Panc1 (cell line): ENCODE measurements at regions not wholly inside any gene's neighbourhood (a gene's known extent, or its start where the extent isn't known, plus 50 kb on each side); places are given as distances from the start of the nearest gene placed in this dataset.

ENCODE experiments used
- ATAC-seq: fragments of 200-7000 bp; cut with Tn5 transposase; 2 replicates; pipeline ENCODE4 v1.9.1; 2020; ENCODE audit warnings: mild to moderate bottlenecking, moderate library complexity
- BruUV-seq: library from RNA; stranded (reverse); fragments of 400-500 nt; replicated peaks from 2 replicates; lab custom pipeline; 2021; lab: Mats Ljungman, UMichigan
- CTCF ChIA-PET: fragments of 300-600 bp; sonication (Branson Sonifier 250); formaldehyde crosslinking; loops from one replicate; lab custom pipeline; 2022; ENCODE audit warnings: antibody characterized with exemption; lab: Charles Lee
- POLR2A ChIA-PET: fragments of 300-600 bp; sonication (Branson Sonifier 250); formaldehyde crosslinking; loops from one replicate; lab custom pipeline; 2022; ENCODE audit warnings: antibody characterized with exemption; lab: Charles Lee
- DNase-seq: peaks from one replicate; pipeline ENCODE4 v3.0.0-alpha.2; 2010; ENCODE audit warnings: low read depth, low spot score
- H3K27ac ChIP-seq: 2 replicates; pipeline ENCODE4 v1.5.1; 2011; ENCODE audit warnings: mild to moderate bottlenecking, low read length, inconsistent platforms
- H3K27me3 ChIP-seq: fragments of 200-500 bp; sonication (Bioruptor generic); 2 replicates; pipeline ENCODE4 v1.6.0; 2014; ENCODE audit warnings: low read length, inconsistent platforms; ENCODE audit not compliant: control insufficient read depth, insufficient read depth
- H3K36me3 ChIP-seq: fragments of 200-500 bp; sonication (Bioruptor generic); 2 replicates; pipeline ENCODE4 v1.5.1; 2014; ENCODE audit warnings: inconsistent platforms, mild to moderate bottlenecking, low read length, moderate library complexity; ENCODE audit not compliant: control insufficient read depth, insufficient read depth
- H3K4me1 ChIP-seq: 2 replicates; pipeline ENCODE4 v1.5.1; 2011; ENCODE audit warnings: inconsistent platforms, mild to moderate bottlenecking, low read length, moderate library complexity; ENCODE audit not compliant: control insufficient read depth, insufficient read depth
- H3K4me3 ChIP-seq, 2 experiments: 2 replicates each; pipeline ENCODE4 v1.5.1; 2011 to 2012; ENCODE audit warnings: low read depth in 2 of 2, low read length in 2 of 2, mild to moderate bottlenecking in 2 of 2, inconsistent platforms in 1 of 2, moderate library complexity in 1 of 2
- H3K9me3 ChIP-seq: fragments of 200-500 bp; sonication (Bioruptor generic); 2 replicates; pipeline ENCODE4 v1.5.1; 2014; ENCODE audit warnings: low read depth, mild to moderate bottlenecking, inconsistent platforms, low read length, moderate library complexity; ENCODE audit not compliant: control insufficient read depth, insufficient read depth
- POLR2AphosphoS5 ChIP-seq: IDR thresholded peaks from 2 replicates; pipeline ENCODE4 v1.6.1; 2012; ENCODE audit warnings: mild to moderate bottlenecking, low read depth, low read length, moderate library complexity
- SIN3A ChIP-seq: IDR thresholded peaks from 2 replicates; pipeline ENCODE4 v1.6.1; 2012; ENCODE audit warnings: low read depth, mild to moderate bottlenecking, low read length, moderate library complexity, borderline replicate concordance; ENCODE audit not compliant: insufficient read depth
- TCF7L2 ChIP-seq: IDR thresholded peaks from 2 replicates; pipeline ENCODE4 v1.6.1; 2011; ENCODE audit warnings: mild to moderate bottlenecking, low read depth, low read length, inconsistent platforms
- in situ Hi-C: cut with HindIII; loops from 2 replicates; pipeline ENCODE4 v1.10.0; 2016; ENCODE audit warnings: low sequenced_read_pairs, low pct_unique_long_range_greater_than_20kb
- intact Hi-C: fragments of 100-400 bp; cut with micrococcal nuclease; formaldehyde crosslinking; loops from one replicate; pipeline ENCODE4 v1.10.0; 2022; ENCODE audit not compliant: unreplicated experiment
- TF ChIP-seq, protein P1 (sequence below): fragments of 450-650 bp; IDR thresholded peaks from 2 replicates; pipeline ENCODE4 v1.5.1; 2017; ENCODE audit warnings: mild to moderate bottlenecking
- TF ChIP-seq, protein P2 (sequence below), 2 experiments: IDR thresholded peaks; 2 replicates each; pipeline ENCODE4 v1.6.1; 2011 to 2012; ENCODE audit warnings: low read depth in 2 of 2, control low read depth in 1 of 2, low read length in 1 of 2, mild to moderate bottlenecking in 1 of 2, moderate library complexity in 1 of 2; ENCODE audit not compliant: insufficient read depth in 1 of 2

DNA sequence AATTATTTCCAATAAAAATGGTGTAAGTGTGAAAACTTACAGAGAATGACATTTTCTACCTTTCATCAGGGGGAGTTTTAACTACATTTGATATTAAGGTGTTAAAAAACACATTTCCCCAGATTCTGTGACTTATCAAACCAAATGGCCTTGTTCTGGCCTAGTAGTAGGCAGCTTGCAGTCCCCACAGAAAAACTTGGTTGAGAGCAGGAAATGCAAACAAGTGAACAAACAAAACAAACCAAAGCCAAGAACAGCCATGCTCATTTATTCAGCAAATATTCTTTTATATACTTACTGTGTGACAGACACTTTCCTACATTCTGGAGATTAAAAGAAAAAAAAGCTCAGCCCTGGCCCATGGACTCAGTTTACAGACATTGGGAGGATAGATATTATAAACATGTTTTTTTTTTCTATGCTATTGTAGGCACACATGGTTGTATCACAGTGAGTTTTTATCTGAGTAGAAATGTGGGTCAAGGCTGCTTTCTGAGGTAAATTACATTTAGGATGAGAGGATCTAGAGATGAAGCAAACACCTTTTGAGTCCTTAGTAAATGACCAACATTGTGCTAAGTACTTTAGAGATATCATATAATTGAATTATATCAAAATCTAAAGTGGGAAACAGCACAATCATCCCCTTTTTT is 449.2 kb upstream of the AADAT start:
- ChIA-PET CTCF (no interaction called here), POLR2A (no interaction called here)
- H3K4me3 ChIP-seq = no peak overlapping the region
- no peaks in the 10 kb centered on the region for H3K9me3 ChIP-seq
- ATAC-seq (no peak), DNase-seq (no peak)
- BruUV-seq = no TSS peak
- no peak for TF ChIP-seq POLR2AphosphoS5
- TF ChIP-seq, protein P1, sequence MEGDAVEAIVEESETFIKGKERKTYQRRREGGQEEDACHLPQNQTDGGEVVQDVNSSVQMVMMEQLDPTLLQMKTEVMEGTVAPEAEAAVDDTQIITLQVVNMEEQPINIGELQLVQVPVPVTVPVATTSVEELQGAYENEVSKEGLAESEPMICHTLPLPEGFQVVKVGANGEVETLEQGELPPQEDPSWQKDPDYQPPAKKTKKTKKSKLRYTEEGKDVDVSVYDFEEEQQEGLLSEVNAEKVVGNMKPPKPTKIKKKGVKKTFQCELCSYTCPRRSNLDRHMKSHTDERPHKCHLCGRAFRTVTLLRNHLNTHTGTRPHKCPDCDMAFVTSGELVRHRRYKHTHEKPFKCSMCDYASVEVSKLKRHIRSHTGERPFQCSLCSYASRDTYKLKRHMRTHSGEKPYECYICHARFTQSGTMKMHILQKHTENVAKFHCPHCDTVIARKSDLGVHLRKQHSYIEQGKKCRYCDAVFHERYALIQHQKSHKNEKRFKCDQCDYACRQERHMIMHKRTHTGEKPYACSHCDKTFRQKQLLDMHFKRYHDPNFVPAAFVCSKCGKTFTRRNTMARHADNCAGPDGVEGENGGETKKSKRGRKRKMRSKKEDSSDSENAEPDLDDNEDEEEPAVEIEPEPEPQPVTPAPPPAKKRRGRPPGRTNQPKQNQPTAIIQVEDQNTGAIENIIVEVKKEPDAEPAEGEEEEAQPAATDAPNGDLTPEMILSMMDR = no peak
- TF ChIP-seq, protein P2, sequence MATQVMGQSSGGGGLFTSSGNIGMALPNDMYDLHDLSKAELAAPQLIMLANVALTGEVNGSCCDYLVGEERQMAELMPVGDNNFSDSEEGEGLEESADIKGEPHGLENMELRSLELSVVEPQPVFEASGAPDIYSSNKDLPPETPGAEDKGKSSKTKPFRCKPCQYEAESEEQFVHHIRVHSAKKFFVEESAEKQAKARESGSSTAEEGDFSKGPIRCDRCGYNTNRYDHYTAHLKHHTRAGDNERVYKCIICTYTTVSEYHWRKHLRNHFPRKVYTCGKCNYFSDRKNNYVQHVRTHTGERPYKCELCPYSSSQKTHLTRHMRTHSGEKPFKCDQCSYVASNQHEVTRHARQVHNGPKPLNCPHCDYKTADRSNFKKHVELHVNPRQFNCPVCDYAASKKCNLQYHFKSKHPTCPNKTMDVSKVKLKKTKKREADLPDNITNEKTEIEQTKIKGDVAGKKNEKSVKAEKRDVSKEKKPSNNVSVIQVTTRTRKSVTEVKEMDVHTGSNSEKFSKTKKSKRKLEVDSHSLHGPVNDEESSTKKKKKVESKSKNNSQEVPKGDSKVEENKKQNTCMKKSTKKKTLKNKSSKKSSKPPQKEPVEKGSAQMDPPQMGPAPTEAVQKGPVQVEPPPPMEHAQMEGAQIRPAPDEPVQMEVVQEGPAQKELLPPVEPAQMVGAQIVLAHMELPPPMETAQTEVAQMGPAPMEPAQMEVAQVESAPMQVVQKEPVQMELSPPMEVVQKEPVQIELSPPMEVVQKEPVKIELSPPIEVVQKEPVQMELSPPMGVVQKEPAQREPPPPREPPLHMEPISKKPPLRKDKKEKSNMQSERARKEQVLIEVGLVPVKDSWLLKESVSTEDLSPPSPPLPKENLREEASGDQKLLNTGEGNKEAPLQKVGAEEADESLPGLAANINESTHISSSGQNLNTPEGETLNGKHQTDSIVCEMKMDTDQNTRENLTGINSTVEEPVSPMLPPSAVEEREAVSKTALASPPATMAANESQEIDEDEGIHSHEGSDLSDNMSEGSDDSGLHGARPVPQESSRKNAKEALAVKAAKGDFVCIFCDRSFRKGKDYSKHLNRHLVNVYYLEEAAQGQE (IDR thresholded peaks at IDR 0.05; ENCODE audit: insufficient read depth in 1 of 2, low read depth in 2 of 2, low read length in 1 of 2) = no peak
- no peak for TF ChIP-seq SIN3A
- TF ChIP-seq TCF7L2 = no peak
- no peaks in the 10 kb centered on the region for H3K36me3 ChIP-seq
- in situ Hi-C loops = no loop called here
- intact Hi-C loops = no loop called here
- no peak overlapping the region for H3K27ac ChIP-seq
- no peaks in the 10 kb centered on the region for H3K27me3 ChIP-seq
- H3K4me1 ChIP-seq = no peaks in the 10 kb centered on the region

DNA sequence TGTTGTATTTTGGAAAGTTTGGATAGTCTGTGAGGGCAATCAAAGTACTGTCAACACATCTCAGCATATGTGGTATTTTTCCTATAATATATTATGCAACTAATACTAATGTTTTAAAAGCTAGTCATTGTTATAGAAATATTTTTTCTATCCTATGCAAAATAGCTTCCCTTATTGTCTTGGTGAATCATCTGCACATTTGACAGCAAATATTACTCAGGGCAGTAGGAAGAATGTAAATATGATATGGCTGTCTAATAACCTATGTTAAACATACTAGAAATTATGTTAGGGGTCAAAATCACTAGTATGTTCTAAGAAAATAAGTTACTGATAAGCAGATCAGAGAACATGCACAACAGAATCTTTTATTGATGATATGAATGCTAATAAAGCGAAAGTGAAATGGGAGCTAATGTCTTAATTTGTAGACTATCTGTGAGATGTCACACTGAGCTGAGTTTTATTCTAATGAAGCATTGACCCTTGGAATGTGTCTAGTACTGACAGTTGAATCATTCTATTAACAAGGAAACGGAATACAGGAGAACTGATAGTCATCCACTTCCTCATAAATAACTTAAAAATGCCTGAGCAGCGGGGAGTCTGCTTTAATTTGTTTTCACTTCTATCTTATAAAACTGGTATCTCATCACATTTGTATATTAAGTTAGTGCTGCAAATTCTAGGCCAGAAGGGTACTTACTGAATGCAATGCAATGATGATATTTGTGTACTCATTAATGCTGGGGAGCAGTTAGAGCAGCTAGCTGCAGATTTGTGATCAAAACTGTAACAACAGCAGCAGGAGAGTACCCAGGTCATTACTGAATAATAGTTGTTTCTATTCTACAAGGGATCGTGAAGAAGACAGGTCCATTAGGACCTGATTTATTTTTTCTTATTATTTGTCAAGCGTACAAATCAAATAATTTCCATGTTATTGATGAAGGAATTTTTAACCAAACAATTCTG is 440.3 kb upstream of the AADAT start:
- H3K27ac ChIP-seq = no peak overlapping the region
- H3K4me3 ChIP-seq = no peak overlapping the region
- H3K27me3 ChIP-seq = no peaks in the 10 kb centered on the region
- H3K4me1 ChIP-seq = no peaks in the 10 kb centered on the region
- TF ChIP-seq, protein P2 (IDR thresholded peaks at IDR 0.05; ENCODE audit: insufficient read depth in 1 of 2, low read depth in 2 of 2, low read length in 1 of 2) = no peak
- TF ChIP-seq POLR2AphosphoS5 (no peak), TCF7L2 (0 out of 2 replicates have a peak, but pooled peaks have one; percentile 16)
- no peaks in the 10 kb centered on the region for H3K9me3 ChIP-seq
- in situ Hi-C loops (no loop called here), intact Hi-C loops (no loop called here)
- CTCF ChIA-PET = no interaction called here
- DNase-seq (no peak), ATAC-seq (peak; percentile 51; the same call in 1 of the 2 replicates)
- POLR2A ChIA-PET = no interaction called here
- no TSS peak for BruUV-seq
- H3K36me3 ChIP-seq = no peaks in the 10 kb centered on the region
